ENCODE measurements at regions not wholly inside any gene's neighbourhood (a gene's known extent, or its start where the extent isn't known, plus 50 kb on each side); places are given as distances from the start of the nearest gene placed in this dataset.

GRCh38 chr3:150077581-150078247 is 107.0 kb upstream of the PFN2 start:
- POLR2A ChIA-PET (ENCODE audit: partially characterized antibody) = no interaction called here
- H3K4me3 ChIP-seq (ENCODE audit: extremely low read depth in 1 of 4, insufficient read depth in 2 of 4, low read depth in 3 of 4, low read length in 4 of 4) = no peak overlapping the region
- no peak overlapping the region for H2BK5ac ChIP-seq (ENCODE audit: low read depth, low read length)

More at GRCh38 chr3:150077581-150078247, 107.0 kb upstream of the PFN2 start:
- no peak overlapping the region for H3K56ac ChIP-seq (replicated peaks; ENCODE audit: insufficient read length, low read depth, low read length)
- CTCF ChIA-PET (ENCODE audit: partially characterized antibody) = interaction anchor here (0.8 to 1.5 kb wide), 4 partner anchors 9 to 17 kb away, joined by 3 to 4 read pairs (median 3); no protein-coding TSS in a partner anchor
- no peak overlapping the region for H2BK12ac ChIP-seq (ENCODE audit: low read depth, low read length)
- DNase-seq (ENCODE audit: low read depth in 1 of 2, low spot score in 2 of 2) = no peak
- peaks cover 0 to 3% (median under 1%) of the 10 kb centered on the region in 4 experiments; a peak in 2 of 7 replicates for H3K4me1 ChIP-seq (replicated peaks in 1 of 4; ENCODE audit: control insufficient read depth in 3 of 4, insufficient read depth in 4 of 4, low read length in 3 of 4)
- H4K91ac ChIP-seq (replicated peaks; ENCODE audit: insufficient read length, low read length) = no peak overlapping the region
- TF ChIP-seq RBBP5 (IDR thresholded peaks at IDR 0.05; ENCODE audit: borderline replicate concordance, low read depth, low read length) = no peak
- no peak for TF ChIP-seq SIRT6 (IDR thresholded peaks at IDR 0.05; ENCODE audit: low read length)
- TF ChIP-seq SUZ12 (IDR thresholded peaks at IDR 0.05; ENCODE audit: low read length) = no peak
- H3K27ac ChIP-seq (ENCODE audit: low read depth, low read length) = no peak overlapping the region
- H3K23ac ChIP-seq (ENCODE audit: insufficient read length) = no peak overlapping the region
- H4K5ac ChIP-seq (ENCODE audit: insufficient read length, low read depth, low read length) = no peak overlapping the region
- H3K36me3 ChIP-seq (ENCODE audit: control insufficient read depth in 2 of 4, insufficient read depth in 4 of 4, low read length in 3 of 4) = no peaks in the 10 kb centered on the region
- no peaks in the 10 kb centered on the region for H3K79me1 ChIP-seq (ENCODE audit: low read depth, low read length)
- H3K9ac ChIP-seq (replicated peaks in 1 of 4; ENCODE audit: extremely low read depth in 1 of 4, low read depth in 3 of 4, low read length in 3 of 4) = no peak overlapping the region
- no peaks in the 10 kb centered on the region for H3K79me2 ChIP-seq (ENCODE audit: control insufficient read depth in 1 of 2, insufficient read depth in 2 of 2, low read length in 2 of 2)
- no peak overlapping the region for H2BK20ac ChIP-seq (ENCODE audit: low read length)
- no peak overlapping the region for H3K4me2 ChIP-seq (ENCODE audit: insufficient read depth in 1 of 2, low read depth in 2 of 2, low read length in 2 of 2)
- no peaks in the 10 kb centered on the region; the same call in 1 of the 2 replicates for H3K23me2 ChIP-seq (ENCODE audit: low read depth, low read length)
- H3K27me3 ChIP-seq (replicated peaks in 1 of 4; ENCODE audit: control insufficient read depth in 3 of 4, extremely low read depth in 1 of 4, insufficient read depth in 3 of 4, low read length in 3 of 4) = no peaks in the 10 kb centered on the region
- no peak overlapping the region for H2AK5ac ChIP-seq (ENCODE audit: low read depth, low read length)
- 92% methylated on average over 4 of the region's 4 CpGs; no CpG with 5 or more reads in 1 of the 2 experiments for WGBS, 2 experiments (ENCODE audit: extremely low coverage in 1 of 2, insufficient coverage in 1 of 2, insufficient read length in 1 of 2, insufficient replicate concordance in 2 of 2, low coverage in 1 of 2, low lambda C conversion rate in 2 of 2, missing lambda C conversion rate in 1 of 2)
- H3K4ac ChIP-seq (replicated peaks; ENCODE audit: insufficient read length, low read depth, low read length) = no peak overlapping the region
- peaks cover 3 to 7% of the 10 kb centered on the region in 2 experiments; a peak in 1 of 4 replicates for H3K9me3 ChIP-seq (ENCODE audit: insufficient read depth in 2 of 2, low read depth in 1 of 2, low read length in 1 of 2)
- H2BK15ac ChIP-seq (ENCODE audit: low read length) = no peak overlapping the region
- no peaks in the 10 kb centered on the region for H4K20me1 ChIP-seq (replicated peaks in 1 of 2; ENCODE audit: control insufficient read depth in 1 of 2, insufficient read depth in 2 of 2, low read length in 2 of 2)
- no peak for FAIRE-seq
- no peak overlapping the region for H4K8ac ChIP-seq (ENCODE audit: extremely low read depth, insufficient read depth, low read length)
- H2AFZ ChIP-seq (ENCODE audit: low read length) = no peak overlapping the region
- no peak overlapping the region for H3K18ac ChIP-seq (ENCODE audit: extremely low read depth, low read length)
- no peak overlapping the region for H2BK120ac ChIP-seq (replicated peaks; ENCODE audit: low read depth, low read length)
- H3K14ac ChIP-seq (ENCODE audit: insufficient read length) = no peak overlapping the region
